ENCODE measurements at regions not wholly inside any gene's neighbourhood (a gene's known extent, or its start where the extent isn't known, plus 50 kb on each side); places are given as distances from the start of the nearest gene placed in this dataset.

GRCh38 chr10:33071857-33072256 lies 113.8 kb upstream of the ITGB1 start:
- Histone ChIP-seq H3K23me2 (ENCODE audit: insufficient read length, low read depth, low read length, poor library complexity, severe bottlenecking) (no peaks in the 10 kb centered on the region), H3K9ac (ENCODE audit: extremely low read depth, insufficient read length, low read length) (no peak overlapping the region), H2BK120ac (ENCODE audit: low read depth, low read length, poor library complexity, severe bottlenecking) (no peak overlapping the region), H3K27me3 (ENCODE audit: insufficient read depth, low read length) (no peaks in the 10 kb centered on the region), H2BK5ac (ENCODE audit: insufficient read length, low read length) (no peak overlapping the region), H3K18ac (ENCODE audit: insufficient read length, low read depth, low read length) (no peak overlapping the region), H3K56ac (ENCODE audit: insufficient read length, low read depth, low read length) (no peak overlapping the region), H4K8ac (replicated peaks; ENCODE audit: insufficient read length, low read depth, low read length) (no peak overlapping the region), H3K79me2 (ENCODE audit: insufficient read depth, low read length) (no peaks in the 10 kb centered on the region), H3K79me1 (ENCODE audit: insufficient read depth, low read depth, low read length, poor library complexity, severe bottlenecking) (no peaks in the 10 kb centered on the region), H2AFZ (ENCODE audit: low read length) (no peak overlapping the region), H2BK12ac (ENCODE audit: insufficient read length, low read depth, low read length) (no peak overlapping the region), H4K5ac (ENCODE audit: insufficient read length, low read depth, low read length) (no peak overlapping the region), H3K4ac (ENCODE audit: low read depth, low read length) (no peak overlapping the region), H3K9me3 (ENCODE audit: control insufficient read depth, low read depth, low read length) (no peaks in the 10 kb centered on the region), H2BK15ac (ENCODE audit: low read depth, low read length) (no peak overlapping the region), H3K23ac (ENCODE audit: insufficient read length, low read depth, low read length) (no peak overlapping the region), H2AK5ac (ENCODE audit: insufficient read length, low read length) (no peak overlapping the region), H3T11ph (ENCODE audit: low read length) (no peak overlapping the region), H3K27ac (ENCODE audit: insufficient read length, low read depth, low read length) (peak overlapping the region; percentile 40), H3K4me2 (ENCODE audit: insufficient read depth, insufficient read length, low read length) (no peak overlapping the region), H3K4me1 (ENCODE audit: insufficient read depth, low read length) (no peaks in the 10 kb centered on the region), H2BK20ac (ENCODE audit: low read depth, low read length, poor library complexity, severe bottlenecking) (no peak overlapping the region), H3K14ac (ENCODE audit: insufficient read depth, low read length) (no peak overlapping the region), H4K91ac (ENCODE audit: insufficient read length, low read depth, low read length) (no peak overlapping the region), H4K20me1 (ENCODE audit: control insufficient read depth, insufficient read depth, insufficient read length) (no peaks in the 10 kb centered on the region)
- no peaks in the 10 kb centered on the region; the same call in 1 of the 2 replicates for H3K27me3 Mint-ChIP-seq (ENCODE audit: low read depth)
- no CpG with 5 or more reads among the region's 2 CpGs for WGBS (ENCODE audit: extremely low coverage, insufficient read length, low lambda C conversion rate)
- peaks cover 19 to 30% of the 10 kb centered on the region in 2 experiments for H3K4me1 Mint-ChIP-seq
- peaks cover 2 to 32% (median 9%) of the 10 kb centered on the region in 3 experiments for H3K36me3 Mint-ChIP-seq (ENCODE audit: insufficient read depth in 1 of 3, low read depth in 3 of 3)
- no peak for TF ChIP-seq CTCF (conservative IDR thresholded peaks at IDR 0.05)
- H3K27ac Mint-ChIP-seq, result peak overlapping the region in 2 of 3 experiments; percentile 60 to 69; a peak in 3 of 7 replicates
- DNase-seq, result no peak
- peaks cover 17 to 21% of the 10 kb centered on the region in 2 experiments for H3K9me3 Mint-ChIP-seq
- no peak overlapping the region for H3K4me3 Mint-ChIP-seq

All from H9 (cell line).